GM18909 (cell line): ENCODE measurements at regions not wholly inside any gene's neighbourhood (a gene's known extent, or its start where the extent isn't known, plus 50 kb on each side); places are given as distances from the start of the nearest gene placed in this dataset.

Experiments used
- ATAC-seq: cut with Tn5 transposase; IDR thresholded peaks from one replicate; pipeline ENCODE4 v1.9.1; 2021; ENCODE audit warnings: mild to moderate bottlenecking; ENCODE audit not compliant: unreplicated experiment, poor library complexity

DNA sequence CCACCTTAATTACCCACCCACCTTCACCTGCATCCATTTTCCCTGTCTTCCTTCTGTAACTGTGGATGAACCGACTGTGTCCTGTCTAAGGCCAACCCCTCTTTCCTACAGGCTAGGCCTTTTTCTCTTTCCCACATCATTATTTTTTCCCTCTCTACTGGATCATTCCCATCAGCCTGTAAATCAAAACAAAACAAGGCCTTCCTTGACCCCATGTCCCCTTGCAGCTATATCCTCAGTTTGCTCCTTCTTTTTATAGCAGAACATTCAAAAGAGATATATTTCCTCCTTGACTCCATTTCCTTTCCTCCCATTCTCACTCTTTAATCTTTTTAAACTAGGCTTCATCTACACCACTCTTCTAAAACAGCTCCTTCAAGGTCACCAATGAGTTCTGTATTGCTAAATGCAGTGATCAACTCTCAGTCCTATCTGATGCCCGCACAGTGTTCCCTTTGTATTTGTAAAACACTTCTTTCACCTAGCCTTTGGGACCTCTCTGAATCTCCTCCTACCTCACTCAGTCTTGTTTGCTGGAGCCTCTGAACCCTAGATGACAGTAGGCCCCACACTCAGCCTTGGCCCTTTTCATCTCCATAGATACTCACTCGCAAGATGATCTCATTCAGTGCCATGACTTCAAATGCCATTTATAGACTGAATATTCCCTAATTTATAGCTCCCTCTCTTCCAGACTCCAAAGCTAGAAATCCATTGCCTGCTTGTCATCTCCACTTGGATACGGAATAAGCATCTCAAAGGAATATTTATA lies 55.7 kb downstream of the CXCR4 start:
- ATAC-seq: no peak

DNA sequence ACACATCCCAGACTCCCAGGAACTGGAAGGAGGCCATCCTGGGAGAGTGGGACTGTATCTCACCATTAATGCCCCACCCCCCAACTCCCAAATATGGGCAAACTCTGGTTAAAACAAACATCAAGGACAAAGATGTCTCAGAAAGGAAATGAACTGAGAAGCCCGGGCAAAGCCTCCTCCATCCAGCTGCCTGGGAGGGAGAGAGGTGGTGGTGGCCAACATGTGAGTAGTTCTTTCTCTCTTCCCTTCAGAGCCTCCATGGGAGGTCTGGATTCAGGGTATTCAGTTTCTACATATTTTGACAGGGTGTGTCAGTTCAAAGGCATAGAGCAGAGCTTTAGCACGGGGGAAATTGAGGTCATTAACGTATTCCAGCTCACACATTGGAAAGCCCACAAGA lies 57.5 kb downstream of the CXCR4 start:
- no peak for ATAC-seq

DNA sequence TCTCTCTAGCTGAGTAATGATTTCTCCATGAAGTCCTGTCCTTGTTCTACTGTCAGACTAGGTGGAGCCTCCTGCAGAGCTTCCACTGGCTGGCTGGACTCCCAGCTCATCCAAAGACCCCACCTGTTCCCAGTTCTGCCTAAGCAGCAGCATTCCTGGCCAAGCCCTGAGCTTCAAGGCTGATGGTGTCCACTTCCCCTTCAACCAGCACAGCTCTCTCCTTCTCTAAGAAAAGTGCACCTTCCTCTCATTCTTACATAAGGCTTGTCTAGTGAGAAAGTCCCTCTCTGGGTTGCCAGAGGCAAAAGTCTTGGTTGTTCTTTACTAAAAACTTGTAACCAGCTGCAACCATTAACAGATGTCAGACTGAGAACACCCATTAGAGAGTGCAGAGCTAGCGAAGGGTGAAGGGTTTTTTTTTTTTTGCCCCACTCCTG lies 58.9 kb downstream of the CXCR4 start:
- peak; percentile 64 for ATAC-seq

DNA sequence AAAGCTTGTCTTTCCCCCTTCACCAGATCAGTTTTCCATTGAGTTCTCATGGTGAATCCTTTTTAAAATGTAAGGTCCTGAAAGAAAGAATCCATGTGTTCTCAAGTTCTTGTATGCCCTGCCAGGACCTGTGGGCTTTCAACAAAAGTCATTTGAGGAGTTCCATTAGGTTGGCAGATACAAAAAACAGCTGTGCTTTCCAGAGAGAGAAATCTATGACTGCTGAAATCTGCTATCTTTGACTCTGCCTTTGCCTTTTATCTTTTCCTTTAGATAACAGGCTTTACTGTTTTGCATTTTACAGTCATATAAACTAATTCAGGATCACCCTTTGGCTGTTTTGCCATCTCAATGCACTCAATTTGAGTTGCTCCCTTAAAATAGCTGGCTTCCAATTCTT lies 59.7 kb downstream of the CXCR4 start:
- no peak for ATAC-seq

DNA sequence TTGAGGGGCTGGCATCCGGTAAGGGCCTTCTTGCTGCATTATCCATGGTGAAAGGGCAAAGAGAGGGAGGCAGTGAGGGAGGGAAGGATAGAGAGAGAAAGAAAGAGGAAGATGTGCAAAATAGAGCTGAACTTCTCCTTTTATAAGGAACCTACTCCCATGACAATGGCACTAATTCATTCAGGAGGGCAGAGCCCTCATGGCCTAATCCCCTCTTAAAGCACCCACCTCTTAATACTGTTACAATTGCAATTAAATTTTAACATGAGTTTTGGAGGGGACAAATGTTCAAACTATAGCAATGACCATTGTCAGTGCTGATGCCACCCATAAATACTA lies 60.2 kb downstream of the CXCR4 start:
- ATAC-seq: no peak

DNA sequence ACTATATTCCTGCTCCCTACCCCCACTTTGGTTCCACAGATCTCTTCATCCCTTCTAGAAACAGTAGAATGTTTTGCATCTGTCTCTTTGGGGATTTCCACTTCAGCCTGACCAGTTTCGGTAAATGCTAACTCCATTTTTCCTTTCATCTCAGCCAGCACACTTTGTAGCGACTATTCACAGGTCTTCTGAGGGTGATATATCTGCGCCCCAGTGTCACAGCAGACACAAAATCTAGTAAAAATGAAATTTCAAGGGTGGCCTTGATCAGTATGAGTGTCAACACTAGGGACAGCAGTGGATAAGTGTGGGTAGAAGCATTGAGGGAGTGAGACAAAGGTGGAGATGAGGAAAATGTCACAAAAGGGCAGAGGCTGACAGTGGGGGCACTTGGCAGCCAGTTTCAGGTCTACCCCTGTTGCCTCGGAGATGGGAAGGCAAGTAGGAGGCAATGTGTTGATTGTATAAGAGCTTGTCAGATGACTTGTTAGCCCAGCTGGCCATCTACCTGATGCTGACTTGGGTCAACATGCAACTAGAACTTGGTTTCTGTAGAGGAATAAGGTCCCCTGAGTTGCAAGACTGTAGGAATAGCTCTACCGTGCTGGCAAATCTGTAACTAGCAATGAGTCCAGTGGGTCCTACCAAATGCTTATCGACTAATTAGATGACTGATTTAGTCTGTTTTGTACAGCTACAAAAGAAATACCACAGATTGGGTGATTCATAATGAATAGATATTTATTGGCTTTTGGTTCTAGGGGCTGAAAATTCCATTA lies 60.7 kb downstream of the CXCR4 start:
- peak; percentile 43 for ATAC-seq

DNA sequence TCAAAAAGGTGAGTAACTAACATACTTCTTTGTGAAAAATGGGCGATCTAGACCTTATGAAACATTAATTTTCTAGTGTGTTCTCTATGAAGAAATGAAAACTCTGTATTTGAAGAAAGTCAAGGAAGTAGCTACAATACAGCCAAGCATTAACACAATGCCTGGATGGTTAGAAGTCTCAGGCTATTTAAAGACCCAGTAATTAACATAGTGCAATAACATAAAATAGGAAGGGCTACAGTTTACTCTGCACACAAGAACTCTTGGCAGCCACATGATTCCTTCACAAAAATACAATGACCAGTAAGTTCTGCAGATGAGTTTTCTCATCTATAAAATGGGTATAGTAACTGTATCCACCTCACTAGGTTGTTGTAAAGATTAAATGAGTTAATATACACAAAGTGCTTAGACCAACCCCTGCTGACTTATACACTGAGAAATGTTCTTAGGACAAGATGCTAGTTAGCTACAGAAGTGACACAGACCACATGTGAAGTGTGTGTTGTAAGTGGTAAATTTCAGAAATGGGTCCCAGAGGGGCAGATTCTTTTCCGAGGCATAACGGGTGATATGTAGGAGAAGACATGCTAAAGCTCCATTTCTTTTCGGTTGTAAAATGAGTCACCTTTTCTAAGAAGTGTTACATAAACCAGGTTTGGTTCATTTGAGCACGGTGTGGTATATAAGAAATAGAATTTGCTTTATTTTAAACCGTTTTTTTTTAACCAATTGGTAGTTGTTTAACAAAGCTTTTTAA lies 61.8 kb downstream of the CXCR4 start:
- ATAC-seq: peak; percentile 39

DNA sequence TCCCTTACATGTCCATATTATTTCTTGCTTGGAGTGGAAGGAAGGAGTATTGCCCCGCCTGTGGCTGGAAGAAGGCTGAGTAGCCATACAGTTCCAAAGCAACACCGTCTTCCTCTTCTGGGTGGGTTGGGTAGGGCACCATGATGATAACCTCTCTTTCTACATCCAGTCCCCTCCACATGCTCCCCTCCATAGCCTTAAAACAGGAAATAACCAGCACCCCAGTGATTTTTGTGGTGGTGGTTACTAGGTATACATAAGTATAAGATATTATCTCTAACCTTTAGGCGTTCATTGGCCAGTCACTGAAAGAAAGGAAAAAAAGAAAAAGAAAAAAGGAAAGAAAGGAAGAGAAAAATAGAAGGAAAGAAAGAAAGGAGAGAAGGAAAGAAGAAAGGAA lies 63.1 kb downstream of the CXCR4 start:
- ATAC-seq: no peak

DNA sequence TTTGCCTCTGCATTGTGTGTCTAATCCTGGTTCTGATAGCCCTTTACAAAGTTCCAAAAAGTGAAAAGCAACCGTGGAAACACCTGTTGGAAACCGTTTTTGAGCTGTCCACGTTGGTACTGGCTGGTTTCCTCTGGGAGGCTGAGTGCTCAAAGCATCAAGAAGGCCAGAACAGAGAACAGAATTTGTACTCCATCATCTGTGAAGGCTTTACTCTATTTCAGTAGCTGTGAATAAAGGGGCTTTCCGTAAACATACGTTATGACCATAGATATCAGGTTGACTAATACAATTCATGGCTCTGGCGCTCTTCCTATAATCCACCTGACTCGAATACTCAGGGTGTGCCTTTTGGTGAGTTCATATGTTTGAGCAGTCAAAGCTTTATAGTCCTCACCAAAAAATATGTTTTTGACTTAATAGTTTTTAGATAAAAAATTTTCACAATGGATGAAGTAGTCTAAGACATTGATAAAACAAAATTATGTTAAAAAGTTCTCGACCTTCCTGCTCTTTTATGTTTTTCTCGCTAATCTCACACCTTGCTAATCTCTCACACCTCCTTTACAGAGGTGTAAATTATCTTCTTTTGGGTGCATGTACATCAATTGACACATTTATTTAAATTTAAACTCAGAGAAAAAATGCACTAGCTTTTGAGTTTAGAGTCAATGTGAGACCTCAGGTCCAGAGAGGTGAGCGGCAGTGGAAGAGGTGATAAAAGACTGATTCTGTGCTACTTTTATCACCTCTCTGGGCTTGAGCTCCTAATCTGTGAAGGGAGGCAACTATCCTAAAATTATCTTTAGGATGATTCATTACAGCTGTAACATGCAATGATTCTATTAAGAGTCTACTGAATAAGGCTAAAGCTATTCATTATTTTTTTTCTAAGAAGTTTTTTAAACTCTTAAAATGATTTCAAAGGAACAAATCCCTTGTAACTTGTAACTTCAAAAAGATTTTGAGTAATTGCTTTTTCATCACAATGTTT lies 65.3 kb downstream of the CXCR4 start:
- ATAC-seq: peak; percentile 42

DNA sequence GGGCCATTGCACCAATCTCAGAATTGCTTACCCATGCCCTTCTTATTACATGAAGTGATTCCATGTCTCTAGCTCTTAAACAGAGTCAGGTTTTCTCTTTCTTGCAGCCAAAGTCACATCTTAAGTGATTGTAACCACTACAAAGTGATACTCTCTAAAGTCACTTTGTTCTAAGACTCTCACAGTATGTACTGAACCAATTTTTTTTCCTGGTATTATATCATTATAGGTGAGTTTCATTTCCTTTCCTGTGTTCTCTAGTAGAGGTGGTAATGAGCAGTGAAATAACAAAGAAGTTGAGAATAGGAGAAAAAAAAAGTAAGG lies 66.3 kb upstream of the DARS1 start:
- ATAC-seq: no peak

DNA sequence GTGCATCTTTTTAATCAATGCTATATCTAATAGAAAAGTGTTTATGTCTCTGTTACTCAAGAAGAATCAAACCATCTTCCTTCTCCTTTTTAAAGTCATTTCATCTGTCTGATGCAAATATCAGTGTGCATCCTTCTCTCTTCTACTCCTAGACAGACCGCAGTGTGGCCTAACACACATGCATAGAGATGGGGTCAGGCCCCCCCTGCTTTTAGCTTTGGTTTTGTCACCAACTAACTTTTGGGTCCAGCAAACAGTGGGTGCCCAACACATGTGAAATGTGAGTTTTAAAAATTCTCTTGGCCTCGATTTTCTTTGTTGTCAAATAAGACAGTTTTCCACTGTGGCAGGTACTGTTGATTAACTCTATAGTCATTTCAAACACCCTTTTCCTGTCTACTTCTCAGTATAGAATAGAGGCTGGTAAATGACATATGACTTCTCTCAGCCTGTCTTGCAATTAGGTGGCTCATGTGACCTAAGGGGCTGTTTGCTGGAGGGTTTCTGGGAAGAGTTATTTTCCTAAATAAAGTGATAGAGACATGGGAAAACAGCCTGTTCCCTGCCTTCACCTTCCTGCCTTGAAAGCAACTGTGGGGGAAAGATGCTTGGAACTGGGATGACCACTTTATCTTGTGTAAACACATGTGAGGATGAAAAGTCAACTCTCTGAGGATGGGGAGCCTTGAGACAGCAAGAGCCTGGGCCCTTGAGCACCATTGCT lies 65.7 kb upstream of the DARS1 start:
- peak; percentile 58 for ATAC-seq

DNA sequence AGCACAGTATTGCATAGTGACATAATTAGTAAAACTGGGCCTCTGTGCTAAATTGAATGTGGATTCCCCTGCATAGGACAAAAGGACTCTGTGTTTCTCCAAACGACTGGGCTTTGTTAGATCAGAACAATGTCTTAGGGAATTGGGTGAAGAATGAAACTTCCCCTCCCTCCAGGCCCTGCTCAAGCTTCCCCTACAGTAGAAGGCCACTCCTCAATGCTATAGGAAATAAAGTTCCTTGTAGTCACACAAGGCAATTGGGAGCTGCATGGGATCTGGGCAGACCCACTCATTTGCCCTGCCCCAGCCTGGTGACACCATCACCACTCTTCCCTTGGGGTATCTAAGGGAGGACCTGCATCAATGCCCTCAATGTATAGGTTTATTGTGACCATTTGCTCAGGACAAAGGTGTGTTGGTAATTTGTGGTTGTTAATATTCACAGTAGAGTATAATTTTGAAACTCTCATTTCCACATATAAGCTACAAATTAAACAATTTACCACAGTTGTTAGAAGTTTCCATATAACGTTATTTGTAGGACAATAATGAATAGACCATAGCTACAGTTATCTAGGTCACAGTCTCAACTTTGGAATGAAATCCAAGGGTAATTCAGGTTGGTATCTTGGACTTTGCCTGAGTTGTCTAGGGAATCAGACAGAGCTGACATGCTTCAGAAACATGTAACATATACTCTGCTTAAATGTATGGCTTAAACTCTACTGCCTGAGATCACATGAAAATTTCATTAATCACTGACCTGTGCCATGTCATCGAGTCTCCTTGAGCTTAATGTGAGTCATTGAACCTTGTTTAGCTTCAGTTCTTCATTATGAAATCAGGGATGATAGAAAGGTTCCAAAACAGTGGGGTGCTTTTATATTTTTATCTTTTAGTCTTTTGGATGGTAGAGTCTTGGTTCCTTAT lies 64.8 kb upstream of the DARS1 start:
- no peak for ATAC-seq

DNA sequence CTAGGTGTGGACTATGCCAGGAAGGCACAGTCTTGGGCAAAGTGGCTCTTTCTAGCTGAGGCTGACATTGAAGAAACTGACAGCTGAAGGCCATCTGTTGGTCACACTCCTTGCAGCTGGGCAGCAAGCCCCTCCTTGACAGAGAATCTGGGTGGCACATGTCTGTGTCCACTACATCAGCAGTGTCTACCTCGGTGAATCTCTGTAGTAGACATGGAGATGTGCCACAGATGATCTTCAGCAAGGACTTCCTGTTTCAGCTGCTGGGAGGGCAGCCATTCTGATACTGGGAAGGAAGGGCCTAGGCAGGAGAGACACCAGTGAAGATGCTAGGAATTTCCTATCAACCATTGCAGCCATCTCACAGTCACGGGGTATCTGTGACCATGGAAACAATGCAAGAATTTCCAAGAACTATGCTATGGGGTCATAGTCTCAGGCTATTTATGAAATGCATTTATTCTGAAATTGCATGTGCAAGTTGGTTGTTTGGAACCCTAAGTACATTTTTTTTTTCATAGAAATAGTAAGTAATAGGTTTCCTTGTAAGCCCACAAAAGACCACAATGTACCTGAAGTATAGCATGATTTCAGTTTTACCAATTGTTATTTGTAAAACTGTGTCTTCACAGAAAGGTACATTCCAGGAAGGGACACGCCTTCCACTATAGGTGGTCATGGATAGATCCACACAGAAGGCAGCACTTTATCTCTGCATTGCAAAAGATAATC lies 63.8 kb upstream of the DARS1 start:
- no peak for ATAC-seq

DNA sequence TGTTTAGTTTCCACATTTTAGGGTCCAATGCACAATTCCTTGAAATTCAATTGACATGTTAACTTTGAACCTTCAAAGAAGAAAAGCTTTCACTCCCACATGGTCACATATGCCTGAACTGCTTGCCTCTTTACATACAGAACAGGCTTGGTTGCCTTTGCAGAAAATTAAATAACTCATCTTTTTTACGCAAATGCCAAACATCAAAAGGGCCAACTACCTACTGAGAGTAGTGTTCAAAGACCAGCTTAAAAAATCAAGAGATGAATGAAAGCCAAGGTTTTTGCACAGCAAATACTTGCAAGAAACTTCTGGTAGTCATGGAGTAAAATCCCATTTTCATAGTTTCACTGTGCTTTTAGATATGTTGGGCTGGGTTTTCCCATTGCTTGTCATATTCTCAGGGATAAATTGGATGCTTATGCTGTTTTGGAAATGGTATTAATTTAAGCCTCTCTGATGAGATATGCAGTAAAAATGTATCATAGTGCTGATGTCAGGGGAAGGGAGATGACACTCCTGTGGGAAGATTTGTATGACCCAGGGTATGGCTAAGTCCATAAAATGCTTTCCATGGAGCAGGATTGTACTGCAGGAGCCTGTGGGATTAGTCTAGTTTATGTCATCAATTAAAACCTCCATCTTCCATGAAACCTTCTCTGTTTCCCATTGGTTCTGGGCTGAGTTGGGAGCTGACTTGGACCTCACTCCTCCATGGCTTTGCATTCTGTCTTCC lies 60.6 kb upstream of the DARS1 start:
- ATAC-seq: no peak

DNA sequence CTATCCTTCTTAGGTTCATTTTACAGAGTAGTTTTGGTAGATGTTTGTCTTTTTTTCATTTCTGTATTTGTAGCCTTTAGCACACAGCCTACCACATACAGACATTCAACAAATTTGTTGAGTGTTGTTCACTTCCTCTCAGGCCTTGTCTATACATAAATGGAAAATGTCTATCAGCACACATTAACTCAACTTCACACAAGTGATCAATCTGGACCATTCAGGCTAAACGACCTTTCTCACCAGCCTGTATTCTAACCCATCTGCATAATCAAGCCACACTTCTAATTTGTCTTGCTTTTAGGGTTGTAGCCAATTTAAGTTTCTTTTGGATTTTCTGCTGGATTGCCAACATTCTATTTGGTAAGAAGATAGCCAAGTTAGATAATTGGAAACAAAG lies 59.9 kb upstream of the DARS1 start:
- ATAC-seq: no peak
